Astrocyte of the cerebellum (primary cell): ENCODE measurements at regions not wholly inside any gene's neighbourhood (a gene's known extent, or its start where the extent isn't known, plus 50 kb on each side); places are given as distances from the start of the nearest gene placed in this dataset.

Experiments used
- DNase-seq: peaks from one replicate; pipeline ENCODE4 v3.0.0-alpha.2; 2011; ENCODE audit warnings: low read depth
- H3K4me3 ChIP-seq: 2 replicates; pipeline ENCODE4 v1.5.1; 2011; ENCODE audit warnings: mild to moderate bottlenecking, low read depth, low read length, moderate library complexity
- in situ Hi-C: cut with HindIII; loops from 2 replicates; pipeline ENCODE4 v1.10.0; 2017; ENCODE audit warnings: low sequenced_read_pairs
- TF ChIP-seq, protein P1 (sequence below): IDR thresholded peaks from 2 replicates; pipeline ENCODE4 v1.5.1; 2012; ENCODE audit warnings: low read length, low read depth, moderate library complexity, mild to moderate bottlenecking; ENCODE audit errors: missing control alignments

DNA sequence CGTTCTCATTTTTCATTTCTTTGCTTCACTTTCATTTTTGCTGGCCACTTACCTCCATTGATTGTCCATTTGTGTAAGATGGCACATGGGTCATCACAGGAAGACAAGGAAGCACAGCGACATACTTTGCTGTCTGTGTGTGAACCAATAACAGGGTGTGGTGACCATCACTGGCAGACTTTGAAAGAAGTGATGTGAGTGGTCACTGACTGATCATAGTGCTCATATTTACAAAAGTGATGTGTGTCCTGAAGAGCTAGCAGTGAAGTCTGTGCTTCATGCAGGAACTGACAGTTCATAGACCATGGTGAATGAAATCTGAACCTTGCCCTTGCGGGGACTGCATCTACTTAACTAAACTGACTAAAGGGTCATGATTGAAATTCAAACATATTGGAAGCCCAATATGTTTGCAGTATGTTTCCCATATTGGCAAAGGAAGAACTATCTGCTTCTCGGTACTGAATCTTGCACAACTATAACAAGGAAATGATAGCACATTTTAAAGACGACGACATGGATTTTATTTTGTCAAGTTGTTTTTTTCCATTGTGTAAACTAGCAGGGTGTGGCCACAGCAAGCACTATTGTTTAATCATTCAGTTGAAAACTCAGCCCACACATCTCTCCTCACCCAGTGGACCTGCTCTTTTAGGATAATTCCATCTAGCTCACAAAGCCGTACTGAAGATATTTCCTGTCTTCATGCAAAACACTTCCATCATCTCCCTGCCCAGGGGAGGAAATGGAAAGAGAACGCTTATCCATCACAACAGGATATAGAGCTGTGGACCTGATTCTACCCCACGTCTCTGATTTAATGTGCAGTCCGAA lies 232.0 kb upstream of the ANKRD55 start:
- no peak overlapping the region for H3K4me3 ChIP-seq
- in situ Hi-C loops = no loop called here
- TF ChIP-seq, protein P1, sequence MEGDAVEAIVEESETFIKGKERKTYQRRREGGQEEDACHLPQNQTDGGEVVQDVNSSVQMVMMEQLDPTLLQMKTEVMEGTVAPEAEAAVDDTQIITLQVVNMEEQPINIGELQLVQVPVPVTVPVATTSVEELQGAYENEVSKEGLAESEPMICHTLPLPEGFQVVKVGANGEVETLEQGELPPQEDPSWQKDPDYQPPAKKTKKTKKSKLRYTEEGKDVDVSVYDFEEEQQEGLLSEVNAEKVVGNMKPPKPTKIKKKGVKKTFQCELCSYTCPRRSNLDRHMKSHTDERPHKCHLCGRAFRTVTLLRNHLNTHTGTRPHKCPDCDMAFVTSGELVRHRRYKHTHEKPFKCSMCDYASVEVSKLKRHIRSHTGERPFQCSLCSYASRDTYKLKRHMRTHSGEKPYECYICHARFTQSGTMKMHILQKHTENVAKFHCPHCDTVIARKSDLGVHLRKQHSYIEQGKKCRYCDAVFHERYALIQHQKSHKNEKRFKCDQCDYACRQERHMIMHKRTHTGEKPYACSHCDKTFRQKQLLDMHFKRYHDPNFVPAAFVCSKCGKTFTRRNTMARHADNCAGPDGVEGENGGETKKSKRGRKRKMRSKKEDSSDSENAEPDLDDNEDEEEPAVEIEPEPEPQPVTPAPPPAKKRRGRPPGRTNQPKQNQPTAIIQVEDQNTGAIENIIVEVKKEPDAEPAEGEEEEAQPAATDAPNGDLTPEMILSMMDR = no peak
- DNase-seq = no peak

DNA sequence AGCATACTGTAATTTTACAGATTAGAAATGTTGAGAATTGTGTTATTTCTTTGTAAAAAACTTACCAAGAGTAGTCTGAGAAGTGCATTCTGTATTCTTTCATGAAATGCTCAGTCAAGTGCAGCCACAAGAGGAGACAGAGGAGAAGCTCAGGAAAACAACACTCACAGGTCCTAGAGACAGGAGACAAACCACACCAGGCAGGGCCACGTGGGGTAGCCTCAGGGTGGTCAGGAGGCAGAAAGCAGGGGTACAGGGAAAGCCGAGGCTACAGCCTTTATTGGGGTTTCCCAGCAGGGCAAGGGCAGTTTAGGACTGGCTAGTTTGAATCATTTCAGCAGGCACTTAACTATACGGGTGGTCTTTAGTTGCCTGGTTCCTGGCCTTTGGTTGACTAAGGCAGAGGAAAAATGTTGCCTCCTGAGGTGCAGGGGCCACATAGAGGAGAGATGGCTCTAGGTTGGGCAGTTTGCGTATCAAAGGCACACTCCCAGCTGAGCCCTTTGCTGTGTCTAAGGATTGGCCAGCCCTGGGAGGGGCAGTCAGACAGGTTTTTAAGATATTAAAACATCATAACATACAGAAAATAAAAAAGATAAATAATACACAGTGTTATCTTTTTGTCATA lies 230.9 kb upstream of the ANKRD55 start:
- TF ChIP-seq, protein P1 = no peak
- H3K4me3 ChIP-seq = no peak overlapping the region
- no peak for DNase-seq
- in situ Hi-C loops = no loop called here

DNA sequence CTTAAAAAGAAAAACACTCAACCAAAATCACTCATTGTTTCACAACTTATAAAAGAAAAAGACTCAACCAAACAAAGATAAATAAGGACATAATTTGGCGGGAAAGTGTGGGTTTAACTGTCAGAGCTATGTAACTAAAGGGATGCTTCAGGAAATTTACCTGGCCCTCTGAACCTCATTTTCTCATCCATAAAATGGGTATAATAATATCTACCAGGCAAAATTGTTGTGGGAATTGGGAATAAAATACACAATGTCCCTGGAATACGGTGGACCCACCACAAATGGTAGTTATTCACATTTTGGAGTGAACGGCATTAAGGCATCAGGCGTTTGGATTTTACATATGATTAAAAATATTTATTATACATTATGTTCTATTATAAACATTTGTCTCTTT lies 228.5 kb upstream of the ANKRD55 start:
- TF ChIP-seq, protein P1 = no peak
- DNase-seq = no peak
- in situ Hi-C loops = no loop called here
- no peak overlapping the region for H3K4me3 ChIP-seq

GRCh38 chr5:56460681-56461191 lies 227.6 kb upstream of the ANKRD55 start:
- in situ Hi-C loops = no loop called here
- TF ChIP-seq, protein P1 = no peak
- H3K4me3 ChIP-seq = no peak overlapping the region
- no peak for DNase-seq

DNA sequence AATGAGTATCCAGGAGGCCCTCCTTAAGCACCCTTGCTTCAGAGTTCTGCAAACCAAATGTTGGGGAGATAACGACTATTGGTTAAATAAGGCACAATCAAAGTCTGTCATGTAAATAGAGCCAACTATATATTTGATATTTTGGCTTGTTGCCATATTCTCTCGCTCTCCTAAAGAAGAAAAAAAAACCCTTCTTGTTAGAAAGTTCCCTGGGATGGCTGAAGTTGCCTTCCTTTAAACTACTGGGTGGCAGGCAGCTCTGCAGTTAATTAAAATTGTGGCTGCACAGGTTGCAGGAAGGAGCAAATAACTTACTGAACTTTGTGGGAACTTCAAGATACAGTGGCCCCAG lies 227.0 kb upstream of the ANKRD55 start:
- TF ChIP-seq, protein P1 = no peak
- DNase-seq = no peak
- in situ Hi-C loops = no loop called here
- H3K4me3 ChIP-seq = no peak overlapping the region

DNA sequence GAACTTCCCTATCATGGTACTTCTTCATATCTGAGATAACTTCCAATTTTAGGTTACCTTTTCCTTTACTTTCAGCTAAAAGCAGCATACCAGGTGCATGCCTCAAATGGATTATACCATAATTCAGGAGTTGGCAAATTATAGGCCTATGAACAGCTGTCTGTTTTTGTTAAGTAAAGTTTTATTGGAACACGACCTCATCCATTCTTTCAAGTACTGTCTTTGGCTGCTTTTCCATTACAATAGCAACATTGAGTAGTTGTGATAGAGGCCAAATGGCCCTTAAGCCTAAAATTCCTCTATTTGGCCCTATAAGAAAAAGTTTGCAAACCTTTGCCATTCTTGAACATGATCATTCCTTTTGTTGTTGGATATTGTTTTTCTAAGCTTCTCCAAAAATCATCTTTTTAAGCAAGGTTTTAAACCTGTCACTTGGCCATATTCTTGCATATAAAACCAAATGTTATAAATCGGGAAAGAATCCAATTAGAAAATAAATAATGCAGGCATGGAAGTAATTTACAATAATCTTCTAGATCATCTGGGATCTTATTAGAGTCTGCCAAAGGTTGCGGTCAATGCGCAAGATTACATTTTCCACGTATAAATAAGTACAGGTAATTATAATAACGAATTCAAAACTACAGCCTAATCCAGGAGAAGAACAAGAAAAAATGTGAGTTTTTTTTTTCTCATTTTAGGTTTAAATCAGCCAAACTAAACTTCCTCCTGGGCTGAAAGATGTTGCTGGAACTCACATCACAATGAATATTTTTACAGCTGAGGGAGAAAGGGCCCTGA lies 226.5 kb upstream of the ANKRD55 start:
- in situ Hi-C loops = no loop called here
- H3K4me3 ChIP-seq = no peak overlapping the region
- TF ChIP-seq, protein P1 = no peak
- no peak for DNase-seq
